WERI-Rb-1 (cell line): ENCODE measurements at regions not wholly inside any gene's neighbourhood (a gene's known extent, or its start where the extent isn't known, plus 50 kb on each side); places are given as distances from the start of the nearest gene placed in this dataset.

Source experiments
- DNase-seq: peaks from one replicate; pipeline ENCODE4 v3.0.0-alpha.2; 2020
- H3K27ac ChIP-seq: fragments of 250-450 bp; sonication (Bioruptor Pico); 2 replicates; pipeline ENCODE4 v1.5.1; 2020; ENCODE audit warnings: mild to moderate bottlenecking, moderate library complexity
- H3K27me3 ChIP-seq: fragments of 250-450 bp; sonication (Bioruptor Pico); 2 replicates; pipeline ENCODE4 v1.5.1; 2021; ENCODE audit warnings: mild to moderate bottlenecking, low read depth, moderate library complexity; ENCODE audit not compliant: insufficient read depth, severe bottlenecking
- H3K36me3 ChIP-seq: fragments of 250-450 bp; sonication (Bioruptor Pico); 2 replicates; pipeline ENCODE4 v1.5.1; 2020; ENCODE audit warnings: mild to moderate bottlenecking, moderate library complexity
- H3K4me3 ChIP-seq: 2 replicates; pipeline ENCODE4 v1.5.1; 2011; ENCODE audit warnings: low read depth, mild to moderate bottlenecking, control low read depth, low read length
- H3K9me3 ChIP-seq: fragments of 250-450 bp; sonication (Bioruptor Pico); 2 replicates; pipeline ENCODE4 v1.5.1; 2021; ENCODE audit warnings: mild to moderate bottlenecking, moderate library complexity; ENCODE audit not compliant: severe bottlenecking
- TF ChIP-seq, protein P1 (sequence below): IDR thresholded peaks from 2 replicates; pipeline ENCODE4 v1.5.1; 2011; ENCODE audit warnings: low read depth, mild to moderate bottlenecking, control low read depth, inconsistent platforms, low read length

DNA sequence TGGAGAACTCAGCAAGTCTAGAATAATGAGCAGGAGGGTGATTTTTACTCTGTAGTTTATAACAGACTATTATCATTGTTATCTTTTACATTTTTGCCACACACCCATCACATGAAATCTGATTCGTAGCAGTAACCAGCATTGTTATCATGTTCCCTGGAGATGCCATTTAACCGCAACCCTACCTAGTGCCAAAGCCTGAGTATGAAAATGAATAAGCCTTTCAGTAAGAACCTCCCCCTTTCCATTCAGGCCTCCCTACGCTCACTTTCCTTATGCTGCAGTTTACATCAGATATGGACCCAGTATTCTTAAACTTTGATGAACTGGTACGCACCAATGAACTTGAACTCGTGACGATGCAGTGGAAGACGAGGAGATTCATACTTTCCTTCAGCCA, 158.7 kb upstream of the SPRED1 start:
- Histone ChIP-seq H3K27ac (no peak overlapping the region), H3K4me3 (no peak overlapping the region), H3K36me3 (no peaks in the 10 kb centered on the region), H3K27me3 (peaks cover 2% of the 10 kb centered on the region), H3K9me3 (peaks cover 4% of the 10 kb centered on the region)
- TF ChIP-seq, protein P1, sequence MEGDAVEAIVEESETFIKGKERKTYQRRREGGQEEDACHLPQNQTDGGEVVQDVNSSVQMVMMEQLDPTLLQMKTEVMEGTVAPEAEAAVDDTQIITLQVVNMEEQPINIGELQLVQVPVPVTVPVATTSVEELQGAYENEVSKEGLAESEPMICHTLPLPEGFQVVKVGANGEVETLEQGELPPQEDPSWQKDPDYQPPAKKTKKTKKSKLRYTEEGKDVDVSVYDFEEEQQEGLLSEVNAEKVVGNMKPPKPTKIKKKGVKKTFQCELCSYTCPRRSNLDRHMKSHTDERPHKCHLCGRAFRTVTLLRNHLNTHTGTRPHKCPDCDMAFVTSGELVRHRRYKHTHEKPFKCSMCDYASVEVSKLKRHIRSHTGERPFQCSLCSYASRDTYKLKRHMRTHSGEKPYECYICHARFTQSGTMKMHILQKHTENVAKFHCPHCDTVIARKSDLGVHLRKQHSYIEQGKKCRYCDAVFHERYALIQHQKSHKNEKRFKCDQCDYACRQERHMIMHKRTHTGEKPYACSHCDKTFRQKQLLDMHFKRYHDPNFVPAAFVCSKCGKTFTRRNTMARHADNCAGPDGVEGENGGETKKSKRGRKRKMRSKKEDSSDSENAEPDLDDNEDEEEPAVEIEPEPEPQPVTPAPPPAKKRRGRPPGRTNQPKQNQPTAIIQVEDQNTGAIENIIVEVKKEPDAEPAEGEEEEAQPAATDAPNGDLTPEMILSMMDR: no peak
- no peak for DNase-seq

DNA sequence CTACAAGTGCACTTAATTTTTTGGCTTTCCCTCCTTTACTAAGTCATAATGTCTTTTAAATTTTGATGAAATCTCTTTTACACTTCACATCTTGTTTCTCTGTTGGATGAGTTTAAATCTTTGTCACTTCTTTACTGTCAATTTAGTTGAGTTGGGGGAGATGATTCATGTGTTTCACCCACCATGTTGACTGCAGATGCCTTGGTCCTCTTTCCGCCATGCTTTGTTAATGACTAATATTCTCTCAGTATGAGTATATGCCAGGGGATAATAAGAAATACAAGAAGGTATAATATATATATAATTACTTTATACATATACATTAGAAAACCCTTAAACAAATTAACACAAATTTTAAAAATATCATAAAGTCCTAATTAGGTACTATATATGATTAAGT, 149.7 kb upstream of the SPRED1 start:
- no peak for DNase-seq
- TF ChIP-seq, protein P1: no peak

DNA sequence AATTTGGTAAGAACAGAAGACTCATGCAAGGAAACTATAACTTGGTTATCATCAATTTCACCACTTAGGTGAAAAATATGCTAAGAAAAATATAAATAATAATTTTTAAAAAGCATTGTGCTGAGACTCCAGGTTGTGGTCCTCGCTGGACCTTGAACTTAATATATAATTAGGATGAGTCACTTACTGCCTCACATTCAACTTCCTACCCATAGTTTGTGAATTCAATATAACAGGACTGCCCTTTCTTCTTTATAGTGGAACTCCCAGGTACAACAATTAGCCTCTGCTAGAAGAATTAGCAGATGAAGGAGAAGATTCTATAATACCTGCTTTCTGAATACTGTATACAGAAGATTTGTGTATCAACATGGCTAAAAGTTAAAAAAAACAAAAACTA, 149.1 kb upstream of the SPRED1 start:
- DNase-seq: no peak
- Histone ChIP-seq H3K27me3 (no peaks in the 10 kb centered on the region), H3K9me3 (no peaks in the 10 kb centered on the region), H3K36me3 (no peaks in the 10 kb centered on the region), H3K4me3 (no peak overlapping the region), H3K27ac (no peak overlapping the region)
- TF ChIP-seq, protein P1: no peak

More for the DNA sequence above, 149.7 kb upstream of the SPRED1 start:
- no peak overlapping the region for H3K4me3 ChIP-seq
- H3K27ac ChIP-seq: no peak overlapping the region
- no peaks in the 10 kb centered on the region for H3K36me3 ChIP-seq
- H3K9me3 ChIP-seq: peaks cover 1% of the 10 kb centered on the region
- no peaks in the 10 kb centered on the region for H3K27me3 ChIP-seq

DNA sequence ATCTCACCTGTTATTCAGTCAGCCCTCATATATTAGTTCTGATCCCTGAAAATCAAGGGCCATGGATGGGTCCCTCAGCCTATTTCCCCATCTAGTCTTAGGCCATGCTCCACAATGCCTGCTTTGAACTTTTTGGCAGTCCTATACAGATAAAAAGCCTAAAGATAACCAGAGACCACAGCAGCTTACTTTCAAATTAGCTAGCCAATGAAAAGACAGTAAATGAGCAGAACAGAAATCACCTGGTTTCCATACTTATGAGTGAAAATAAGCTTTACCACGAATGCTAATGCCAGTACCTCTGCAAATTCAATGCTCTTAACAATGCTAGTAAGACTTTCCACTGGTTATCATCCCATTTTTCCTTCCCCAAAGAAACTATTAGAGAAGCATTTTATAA, 141.6 kb upstream of the SPRED1 start:
- H3K27me3 ChIP-seq: no peaks in the 10 kb centered on the region
- H3K9me3 ChIP-seq: no peaks in the 10 kb centered on the region
- TF ChIP-seq, protein P1: no peak
- no peaks in the 10 kb centered on the region for H3K36me3 ChIP-seq
- no peak overlapping the region for H3K4me3 ChIP-seq
- H3K27ac ChIP-seq: no peak overlapping the region
- no peak for DNase-seq

DNA sequence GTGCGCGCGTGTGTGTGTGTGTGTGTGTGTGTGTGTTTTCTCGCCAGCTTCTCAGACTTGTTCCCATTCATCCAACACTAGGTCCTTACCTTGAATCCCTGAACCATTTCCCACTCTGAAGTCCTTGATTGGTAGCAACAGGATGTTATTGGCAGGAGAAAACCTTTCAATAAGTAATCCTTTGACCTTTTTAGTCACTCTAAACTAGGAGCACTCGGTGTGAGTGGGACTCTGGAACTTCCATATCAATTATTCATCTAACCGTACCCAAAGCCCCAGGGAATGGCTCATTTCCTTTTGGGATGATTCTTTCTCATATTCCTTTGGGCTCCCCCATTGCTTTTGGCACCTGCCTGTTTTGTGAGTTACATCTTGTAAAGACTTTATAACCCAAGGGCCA, 140.2 kb upstream of the SPRED1 start:
- Histone ChIP-seq H3K27me3 (no peaks in the 10 kb centered on the region), H3K36me3 (no peaks in the 10 kb centered on the region), H3K4me3 (no peak overlapping the region), H3K27ac (no peak overlapping the region), H3K9me3 (no peaks in the 10 kb centered on the region)
- no peak for DNase-seq
- TF ChIP-seq, protein P1: no peak

DNA sequence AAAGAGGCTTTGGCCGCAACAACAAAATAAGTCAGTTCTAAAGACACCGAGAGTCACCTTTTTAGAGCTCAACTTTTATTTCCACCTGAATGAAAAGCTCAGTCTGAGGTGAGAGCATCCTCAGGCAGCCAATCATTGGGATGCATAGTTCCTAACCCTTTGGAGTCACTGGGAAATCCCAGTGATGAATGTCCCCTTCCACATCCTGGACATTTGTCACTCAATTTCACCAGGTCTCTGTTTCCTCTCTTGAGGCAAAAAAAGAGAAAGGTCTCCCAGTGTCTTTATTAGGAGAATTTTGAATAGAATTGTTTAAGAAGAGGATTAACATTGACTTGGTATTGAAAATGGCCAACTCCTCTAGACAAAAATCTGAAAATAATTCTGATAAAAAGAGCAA, 137.5 kb upstream of the SPRED1 start:
- Histone ChIP-seq H3K36me3 (no peaks in the 10 kb centered on the region), H3K4me3 (no peak overlapping the region), H3K27ac (no peak overlapping the region), H3K9me3 (no peaks in the 10 kb centered on the region), H3K27me3 (no peaks in the 10 kb centered on the region)
- no peak for DNase-seq
- TF ChIP-seq, protein P1: no peak
